Endodermal cell (in vitro differentiated cells): ENCODE measurements at regions not wholly inside any gene's neighbourhood (a gene's known extent, or its start where the extent isn't known, plus 50 kb on each side); places are given as distances from the start of the nearest gene placed in this dataset.

Experiments used
- DNase-seq: peaks from one replicate; pipeline ENCODE4 v3.0.0-alpha.2; 2017
- H3K27ac ChIP-seq: 2 replicates; pipeline ENCODE4 v1.5.1; 2013; ENCODE audit warnings: mild to moderate bottlenecking, low read depth, low read length, moderate library complexity
- H3K27me3 ChIP-seq: 2 replicates; pipeline ENCODE4 v1.6.1; 2013; ENCODE audit warnings: mild to moderate bottlenecking, low read length, moderate library complexity; ENCODE audit not compliant: insufficient read depth, control insufficient read depth, poor library complexity, severe bottlenecking
- H3K36me3 ChIP-seq: 2 replicates; pipeline ENCODE4 v1.7.0; 2013; ENCODE audit warnings: mild to moderate bottlenecking, low read length, moderate library complexity; ENCODE audit not compliant: control insufficient read depth, insufficient read depth
- H3K4me1 ChIP-seq: one replicate; pipeline ENCODE4 v1.7.0; 2013; ENCODE audit warnings: low read length; ENCODE audit not compliant: control insufficient read depth, insufficient read depth
- H3K4me3 ChIP-seq: 2 replicates; pipeline ENCODE4 v1.5.1; 2013; ENCODE audit warnings: mild to moderate bottlenecking, low read length, moderate library complexity
- H3K9ac ChIP-seq: 2 replicates; pipeline ENCODE4 v1.6.1; 2013; ENCODE audit warnings: mild to moderate bottlenecking, low read length, moderate library complexity; ENCODE audit not compliant: poor library complexity, severe bottlenecking; ENCODE audit errors: extremely low read depth
- H3K9me3 ChIP-seq: 2 replicates; pipeline ENCODE4 v1.6.1; 2013; ENCODE audit warnings: mild to moderate bottlenecking, low read length, moderate library complexity; ENCODE audit not compliant: control insufficient read depth
- H3K27ac Mint-ChIP-seq: 2 replicates; pipeline ENCODE4 v1.8.0; 2020; ENCODE audit warnings: mixed read lengths
- H3K27me3 Mint-ChIP-seq: 2 replicates; pipeline ENCODE4 v1.8.0; 2021; ENCODE audit warnings: mild to moderate bottlenecking, mixed read lengths; ENCODE audit not compliant: insufficient read depth
- H3K36me3 Mint-ChIP-seq: 2 replicates; pipeline ENCODE4 v1.8.0; 2020; ENCODE audit warnings: low read depth, mixed read lengths
- H3K4me1 Mint-ChIP-seq: 2 replicates; pipeline ENCODE4 v1.8.0; 2020; ENCODE audit warnings: mixed read lengths
- H3K4me3 Mint-ChIP-seq: 2 replicates; pipeline ENCODE4 v1.8.0; 2020; ENCODE audit warnings: mild to moderate bottlenecking, moderate library complexity, mixed read lengths
- H3K9me3 Mint-ChIP-seq: 2 replicates; pipeline ENCODE4 v1.8.0; 2020; ENCODE audit warnings: mild to moderate bottlenecking, mixed read lengths
- CTCF ChIP-seq: fragments of 200-600 bp; sonication (generic); conservative IDR thresholded peaks from 2 replicates; pipeline ENCODE4 v1.5.0; 2021; ENCODE audit warnings: antibody characterized with exemption, mild to moderate bottlenecking
- WGBS, 2 experiments: methylation state at CpG; one replicate each; pipeline versions ENCODE4 v1.1.5 to v1.1.7; 2013; ENCODE audit warnings: missing lambda C conversion rate in 2 of 2, mixed read lengths in 1 of 2; ENCODE audit not compliant: insufficient coverage in 1 of 2, insufficient read length in 1 of 2; 5-methylcytosine and 5-hydroxymethylcytosine counted together

DNA sequence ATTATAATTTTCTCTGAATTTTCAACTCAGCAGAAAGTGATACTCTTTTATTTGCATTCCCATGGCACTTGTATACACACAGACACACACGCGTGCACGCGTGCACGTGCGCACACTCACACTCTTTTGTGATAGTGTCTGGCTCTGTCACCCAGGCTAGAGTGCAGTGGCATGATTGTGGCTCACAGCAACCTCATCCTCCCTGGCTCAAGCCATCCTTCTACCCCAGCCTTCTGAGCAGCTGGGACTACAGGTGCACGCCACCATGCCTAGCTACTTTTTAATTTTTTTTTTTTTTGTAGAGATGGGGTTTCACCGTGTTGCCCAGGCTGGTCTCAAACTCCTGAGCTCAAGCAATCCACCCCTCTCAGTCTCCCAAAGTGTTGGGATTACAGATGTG is 123.2 kb downstream of the MC4R start:
- H3K9ac ChIP-seq, result no peak overlapping the region
- TF ChIP-seq CTCF, result no peak
- no peaks in the 10 kb centered on the region for H3K9me3 ChIP-seq
- Mint-ChIP-seq H3K36me3 (no peaks in the 10 kb centered on the region), H3K4me1 (no peaks in the 10 kb centered on the region), H3K27ac (no peak overlapping the region), H3K4me3 (no peak overlapping the region), H3K9me3 (no peaks in the 10 kb centered on the region), H3K27me3 (no peaks in the 10 kb centered on the region)
- no peak overlapping the region for H3K4me3 ChIP-seq
- DNase-seq, result no peak
- H3K27me3 ChIP-seq, result no peaks in the 10 kb centered on the region
- H3K36me3 ChIP-seq, result no peaks in the 10 kb centered on the region
- H3K4me1 ChIP-seq, result no peaks in the 10 kb centered on the region
- H3K27ac ChIP-seq, result no peak overlapping the region
- 93 to 100% methylated on average over 6 to 8 of the region's 8 CpGs for WGBS, 2 experiments

- no peak overlapping the region for H3K4me3 ChIP-seq
- no peak for TF ChIP-seq CTCF
- no peak for DNase-seq
- no peaks in the 10 kb centered on the region for H3K27me3 Mint-ChIP-seq
- no peaks in the 10 kb centered on the region for H3K9me3 ChIP-seq
- no peaks in the 10 kb centered on the region for H3K4me1 Mint-ChIP-seq
- no peak overlapping the region for H3K4me3 Mint-ChIP-seq
- H3K9me3 Mint-ChIP-seq, result no peaks in the 10 kb centered on the region
- no peaks in the 10 kb centered on the region for H3K4me1 ChIP-seq
- 88 to 96% methylated on average over 1 to 2 of the region's 2 CpGs for WGBS, 2 experiments
- H3K27ac ChIP-seq, result no peak overlapping the region
- H3K27ac Mint-ChIP-seq, result no peak overlapping the region
- H3K9ac ChIP-seq, result no peak overlapping the region
- no peaks in the 10 kb centered on the region for H3K27me3 ChIP-seq
- no peaks in the 10 kb centered on the region for H3K36me3 Mint-ChIP-seq
- no peaks in the 10 kb centered on the region for H3K36me3 ChIP-seq
Measured at GRCh38 chr18:60248336-60249330, 123.9 kb downstream of the MC4R start.

DNA sequence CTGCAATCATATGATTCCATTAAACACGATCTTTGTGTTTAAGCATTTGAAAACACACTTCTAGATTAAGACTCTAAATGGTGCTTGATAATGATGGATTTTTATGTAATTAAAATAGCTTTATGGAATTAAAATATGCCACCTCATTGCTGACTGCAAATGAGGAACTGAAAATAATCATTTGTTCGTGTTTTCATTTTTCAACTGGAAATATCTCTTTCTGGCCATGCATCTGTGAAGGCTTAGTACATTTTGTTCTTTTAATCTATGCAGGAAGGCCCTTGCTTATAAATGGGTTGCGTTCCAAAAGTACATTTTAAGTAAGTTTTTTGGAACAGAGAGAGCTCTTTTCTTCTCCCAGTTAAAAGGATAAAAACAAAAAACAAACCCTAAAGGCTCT is 125.5 kb downstream of the MC4R start:
- no peak for DNase-seq
- no peak for TF ChIP-seq CTCF
- no peaks in the 10 kb centered on the region for H3K4me1 Mint-ChIP-seq
- 88 to 100% methylated on average over 2 to 3 of the region's 3 CpGs for WGBS, 2 experiments
- no peaks in the 10 kb centered on the region for H3K9me3 ChIP-seq
- no peak overlapping the region for H3K27ac Mint-ChIP-seq
- H3K9ac ChIP-seq, result no peak overlapping the region
- H3K27me3 Mint-ChIP-seq, result no peaks in the 10 kb centered on the region
- no peaks in the 10 kb centered on the region for H3K9me3 Mint-ChIP-seq
- H3K27ac ChIP-seq, result no peak overlapping the region
- no peak overlapping the region for H3K4me3 Mint-ChIP-seq
- no peaks in the 10 kb centered on the region for H3K4me1 ChIP-seq
- H3K36me3 Mint-ChIP-seq, result no peaks in the 10 kb centered on the region
- H3K27me3 ChIP-seq, result no peaks in the 10 kb centered on the region
- H3K4me3 ChIP-seq, result no peak overlapping the region
- H3K36me3 ChIP-seq, result no peaks in the 10 kb centered on the region
